ENCODE measurements at regions not wholly inside any gene's neighbourhood (a gene's known extent, or its start where the extent isn't known, plus 50 kb on each side); places are given as distances from the start of the nearest gene placed in this dataset.

DNA sequence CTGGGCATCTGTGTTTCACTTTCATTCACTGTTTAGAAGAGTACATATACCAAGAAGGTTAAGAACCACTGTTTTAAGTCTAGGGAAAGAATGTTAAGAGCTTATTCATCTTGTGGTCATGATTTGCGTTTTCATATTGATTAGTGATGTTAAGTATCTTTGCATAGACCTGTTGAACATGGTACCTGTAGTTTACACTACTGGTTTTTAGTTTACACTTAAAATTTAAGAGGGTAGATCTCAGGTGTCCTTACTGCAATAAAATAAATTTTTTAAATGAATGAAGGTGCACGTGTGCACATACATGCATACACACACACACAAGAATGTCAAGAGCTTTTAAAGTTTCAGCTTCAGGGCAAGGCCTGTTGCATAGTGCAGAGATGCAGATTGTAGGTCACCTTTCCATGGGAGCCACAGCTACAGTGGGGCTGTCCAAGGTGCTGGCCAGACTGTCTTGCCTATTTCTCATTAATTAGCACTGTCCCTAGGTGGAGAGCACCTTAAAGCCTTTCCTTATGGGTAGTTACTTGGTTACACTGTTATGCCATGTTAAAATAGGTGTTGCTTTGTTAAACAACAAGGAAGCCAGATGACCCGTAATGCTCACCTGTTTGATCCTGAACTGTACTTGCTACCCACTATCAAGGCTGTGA is 543.0 kb upstream of the DAB1 start:
- Histone ChIP-seq H3K4me3 (no peak overlapping the region), H3K9me3 (no peaks in the 10 kb centered on the region), H3K27me3 (replicated peaks; ENCODE audit: insufficient read depth) (no peaks in the 10 kb centered on the region), H3K36me3 (no peaks in the 10 kb centered on the region), H3K4me1 (ENCODE audit: control insufficient read depth in 1 of 2, low read depth in 2 of 2) (no peaks in the 10 kb centered on the region), H3K27ac (no peak overlapping the region)
- no peak for ATAC-seq (ENCODE audit: insufficient number of reproducible peaks, low FRiP score, low read depth)
- TF ChIP-seq CTCF (IDR thresholded peaks at IDR 0.05): no peak
- no peak for DNase-seq (ENCODE audit: low spot score)

DNA sequence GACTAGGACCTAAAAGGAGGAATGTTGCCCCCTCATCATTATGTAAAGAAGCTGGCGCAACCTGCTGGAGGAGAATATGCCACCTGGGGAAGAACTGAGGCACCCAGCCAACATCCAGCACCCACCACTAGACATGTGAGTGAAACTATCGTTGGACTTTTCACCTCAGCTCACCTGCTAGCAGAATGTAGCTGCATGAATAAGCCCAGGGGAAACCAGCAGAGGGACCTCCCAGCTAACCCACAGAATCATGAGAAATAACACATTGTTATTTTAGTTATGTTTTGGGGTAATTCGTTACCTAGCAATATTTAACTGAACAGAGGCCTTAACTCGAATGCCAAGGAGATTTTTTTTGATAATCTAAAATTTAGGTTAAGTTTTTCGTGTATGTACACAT is 542.5 kb upstream of the DAB1 start:
- H3K9me3 ChIP-seq: no peaks in the 10 kb centered on the region
- no peaks in the 10 kb centered on the region for H3K27me3 ChIP-seq (replicated peaks; ENCODE audit: insufficient read depth)
- H3K4me3 ChIP-seq: no peak overlapping the region
- no peak for TF ChIP-seq CTCF (IDR thresholded peaks at IDR 0.05)
- H3K36me3 ChIP-seq: no peaks in the 10 kb centered on the region
- no peaks in the 10 kb centered on the region for H3K4me1 ChIP-seq (ENCODE audit: control insufficient read depth in 1 of 2, low read depth in 2 of 2)
- no peak for DNase-seq (ENCODE audit: low spot score)
- no peak overlapping the region for H3K27ac ChIP-seq
- ATAC-seq (ENCODE audit: insufficient number of reproducible peaks, low FRiP score, low read depth): no peak

GRCh38 chr1:57963581-57963980 is 539.7 kb upstream of the DAB1 start:
- Histone ChIP-seq H3K4me1 (ENCODE audit: control insufficient read depth in 1 of 2, low read depth in 2 of 2) (no peaks in the 10 kb centered on the region), H3K9me3 (no peaks in the 10 kb centered on the region), H3K27ac (no peak overlapping the region), H3K27me3 (replicated peaks; ENCODE audit: insufficient read depth) (no peaks in the 10 kb centered on the region), H3K4me3 (no peak overlapping the region), H3K36me3 (no peaks in the 10 kb centered on the region)
- no peak for TF ChIP-seq CTCF (IDR thresholded peaks at IDR 0.05)
- DNase-seq (ENCODE audit: low spot score): no peak
- ATAC-seq (ENCODE audit: insufficient number of reproducible peaks, low FRiP score, low read depth): no peak

GRCh38 chr1:57959531-57960241 is 535.8 kb upstream of the DAB1 start:
- no peaks in the 10 kb centered on the region for H3K27me3 ChIP-seq (replicated peaks; ENCODE audit: insufficient read depth)
- H3K36me3 ChIP-seq: no peaks in the 10 kb centered on the region
- H3K27ac ChIP-seq: no peak overlapping the region
- no peaks in the 10 kb centered on the region for H3K9me3 ChIP-seq
- no peak for ATAC-seq (ENCODE audit: insufficient number of reproducible peaks, low FRiP score, low read depth)
- H3K4me3 ChIP-seq: no peak overlapping the region
- TF ChIP-seq CTCF (IDR thresholded peaks at IDR 0.05): no peak
- H3K4me1 ChIP-seq (ENCODE audit: control insufficient read depth in 1 of 2, low read depth in 2 of 2): no peaks in the 10 kb centered on the region
- DNase-seq (ENCODE audit: low spot score): no peak

DNA sequence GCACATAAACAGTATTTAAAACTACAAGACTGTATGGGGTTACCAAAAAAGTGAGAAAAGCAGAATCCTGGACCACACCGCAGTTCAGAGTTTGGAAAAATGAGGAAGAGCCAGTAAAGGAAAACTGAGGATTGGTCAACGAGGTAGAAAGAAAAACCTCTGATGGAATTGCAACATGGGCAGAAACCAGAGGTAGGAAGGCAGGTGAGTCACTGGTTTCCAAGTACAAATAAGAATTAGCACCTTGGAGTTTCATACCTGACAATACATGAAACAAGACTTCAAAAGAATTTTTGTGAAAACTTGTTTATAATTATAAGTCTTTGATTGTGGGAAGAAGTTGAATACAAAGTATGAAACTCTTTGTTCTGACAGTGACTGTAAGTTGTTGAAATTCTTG is 533.7 kb upstream of the DAB1 start:
- no peaks in the 10 kb centered on the region for H3K4me1 ChIP-seq (ENCODE audit: control insufficient read depth in 1 of 2, low read depth in 2 of 2)
- DNase-seq (ENCODE audit: low spot score) (no peak), ATAC-seq (ENCODE audit: insufficient number of reproducible peaks, low FRiP score, low read depth) (no peak)
- H3K27me3 ChIP-seq (replicated peaks; ENCODE audit: insufficient read depth): no peaks in the 10 kb centered on the region
- H3K9me3 ChIP-seq: no peaks in the 10 kb centered on the region
- H3K27ac ChIP-seq: no peak overlapping the region
- TF ChIP-seq CTCF (IDR thresholded peaks at IDR 0.05): no peak
- H3K4me3 ChIP-seq: no peak overlapping the region
- no peaks in the 10 kb centered on the region for H3K36me3 ChIP-seq

All from thoracic aorta (tissue), 2 donors.